ENCODE measurements at regions not wholly inside any gene's neighbourhood (a gene's known extent, or its start where the extent isn't known, plus 50 kb on each side); places are given as distances from the start of the nearest gene placed in this dataset.

- 81% methylated on average over 10 of the region's 10 CpGs for WGBS, 2 donors
- Histone ChIP-seq H3K9me3 (no peaks in the 10 kb centered on the region), H3K36me3 (no peaks in the 10 kb centered on the region), H3K27ac (no peak overlapping the region), H3K27me3 (no peaks in the 10 kb centered on the region), H3K4me1 (no peaks in the 10 kb centered on the region), H3K4me3 (replicated peaks in 1 of 3) (no peak overlapping the region)
- TF ChIP-seq POLR2A (IDR thresholded peaks at IDR 0.05) = no peak
- TF ChIP-seq CTCF (IDR thresholded peaks at IDR 0.05) = no peak
- no peak for DNase-seq
- intact Hi-C loops (cut with DNase I) = no loop called here
Observed at GRCh38 chr20:59462249-59462648, 142.1 kb upstream of the PHACTR3 start.

- no peaks in the 10 kb centered on the region for H3K9me3 ChIP-seq
- no peak overlapping the region for H3K4me3 ChIP-seq (replicated peaks in 1 of 3)
- peaks cover 0 to 5% of the 10 kb centered on the region in 2 donors for H3K4me1 ChIP-seq
- no peak for DNase-seq
- 92 to 95% methylated on average over 1 to 2 of the region's 2 CpGs for WGBS, 2 donors
- no peaks in the 10 kb centered on the region for H3K27me3 ChIP-seq
- no peaks in the 10 kb centered on the region for H3K36me3 ChIP-seq
- no peak for TF ChIP-seq POLR2A (IDR thresholded peaks at IDR 0.05)
- H3K27ac ChIP-seq = no peak overlapping the region
- intact Hi-C loops (cut with DNase I) = no loop called here
Observed at GRCh38 chr20:59463541-59463940, 140.8 kb upstream of the PHACTR3 start.

GRCh38 chr20:59466107-59466815 is 138.1 kb upstream of the PHACTR3 start:
- TF ChIP-seq CTCF (IDR thresholded peaks at IDR 0.05) (no peak), POLR2A (IDR thresholded peaks at IDR 0.05) (no peak)
- Histone ChIP-seq H3K9me3 (no peaks in the 10 kb centered on the region), H3K4me1 (peaks cover 0 to 5% of the 10 kb centered on the region in 2 donors), H3K4me3 (replicated peaks in 1 of 3) (no peak overlapping the region), H3K27ac (no peak overlapping the region), H3K36me3 (no peaks in the 10 kb centered on the region), H3K27me3 (no peaks in the 10 kb centered on the region)
- DNase-seq = no peak
- WGBS, 2 donors = 90 to 94% methylated on average over 16 of the region's 16 CpGs
- intact Hi-C loops (cut with DNase I) = no loop called here

- no peaks in the 10 kb centered on the region for H3K36me3 ChIP-seq
- H3K27ac ChIP-seq = no peak overlapping the region
- TF ChIP-seq CTCF (IDR thresholded peaks at IDR 0.05) (no peak), POLR2A (IDR thresholded peaks at IDR 0.05) (no peak)
- H3K9me3 ChIP-seq = no peaks in the 10 kb centered on the region
- DNase-seq = no peak
- H3K4me3 ChIP-seq (replicated peaks in 1 of 3) = no peak overlapping the region
- no peaks in the 10 kb centered on the region for H3K27me3 ChIP-seq
- H3K4me1 ChIP-seq = peaks cover 0 to 9% of the 10 kb centered on the region in 2 donors
- intact Hi-C loops (cut with DNase I) = no loop called here
- WGBS, 2 donors = 82 to 86% methylated on average over 5 of the region's 5 CpGs
Observed at GRCh38 chr20:59468831-59469230, 135.5 kb upstream of the PHACTR3 start.

GRCh38 chr20:59469267-59470252 is 134.8 kb upstream of the PHACTR3 start:
- intact Hi-C loops (cut with DNase I) = no loop called here

More at GRCh38 chr20:59469267-59470252, 134.8 kb upstream of the PHACTR3 start:
- WGBS, 2 donors = 84 to 88% methylated on average over 30 to 34 of the region's 34 CpGs
- no peak for TF ChIP-seq POLR2A (IDR thresholded peaks at IDR 0.05)
- no peak for TF ChIP-seq CTCF (IDR thresholded peaks at IDR 0.05)
- DNase-seq = no peak
- Histone ChIP-seq H3K36me3 (no peaks in the 10 kb centered on the region), H3K27ac (no peak overlapping the region), H3K9me3 (no peaks in the 10 kb centered on the region), H3K4me3 (replicated peaks in 1 of 3) (no peak overlapping the region), H3K4me1 (peaks cover 0 to 9% of the 10 kb centered on the region in 2 donors), H3K27me3 (no peaks in the 10 kb centered on the region)

Measured in thyroid gland (tissue), 4 donors.